ENCODE measurements at regions not wholly inside any gene's neighbourhood (a gene's known extent, or its start where the extent isn't known, plus 50 kb on each side); places are given as distances from the start of the nearest gene placed in this dataset.

- no peak for TF ChIP-seq POLR2AphosphoS5 (IDR thresholded peaks at IDR 0.05; ENCODE audit: low read depth, low read length)
- no peak for TF ChIP-seq TAF1 (IDR thresholded peaks at IDR 0.05; ENCODE audit: borderline replicate concordance, insufficient read depth, low read length)
- no peak for TF ChIP-seq REST (IDR thresholded peaks at IDR 0.05; ENCODE audit: insufficient read depth in 1 of 2, low read depth in 2 of 2, low read length in 2 of 2)
Measured at GRCh38 chr13:109333893-109334651, 452.3 kb downstream of the IRS2 start.
